GM23338 (cell line): ENCODE measurements at regions not wholly inside any gene's neighbourhood (a gene's known extent, or its start where the extent isn't known, plus 50 kb on each side); places are given as distances from the start of the nearest gene placed in this dataset.

Experiments used
- ATAC-seq: fragments of 200-7000 bp; cut with Tn5 transposase; 3 replicates; pipeline ENCODE4 v1.9.1; 2020
- DNase-seq: peaks from one replicate; pipeline ENCODE4 v3.0.0-alpha.2; 2015; ENCODE audit warnings: low spot score
- H2AFZ ChIP-seq: fragments of 200-600 bp; sonication (generic); 2 replicates; pipeline ENCODE4 v1.8.0; 2016; ENCODE audit warnings: antibody characterized with exemption, mild to moderate bottlenecking, moderate library complexity
- H3F3A ChIP-seq: fragments of 200-600 bp; sonication (generic); replicated peaks from 2 replicates; pipeline ENCODE4 v1.8.0; 2017; ENCODE audit warnings: antibody characterized with exemption, mixed run types, low read depth
- H3K27ac ChIP-seq: fragments of 200-600 bp; sonication (generic); 2 replicates; pipeline ENCODE4 v1.6.1; 2016; ENCODE audit warnings: low read depth
- H3K27me3 ChIP-seq: fragments of 200-600 bp; sonication (generic); 2 replicates; pipeline ENCODE4 v1.8.0; 2016; ENCODE audit warnings: mild to moderate bottlenecking, mixed run types, moderate library complexity; ENCODE audit not compliant: insufficient read depth
- H3K36me3 ChIP-seq: fragments of 200-600 bp; sonication (generic); 2 replicates; pipeline ENCODE4 v1.8.0; 2016; ENCODE audit warnings: mild to moderate bottlenecking; ENCODE audit not compliant: insufficient read depth
- H3K4me1 ChIP-seq: fragments of 200-600 bp; sonication (generic); 2 replicates; pipeline ENCODE4 v1.8.0; 2016; ENCODE audit warnings: mild to moderate bottlenecking, moderate library complexity; ENCODE audit not compliant: insufficient read depth
- H3K4me2 ChIP-seq: fragments of 200-600 bp; sonication (generic); 2 replicates; pipeline ENCODE4 v1.7.1; 2017; ENCODE audit warnings: mixed run types
- H3K4me3 ChIP-seq: fragments of 200-600 bp; sonication (generic); 2 replicates; pipeline ENCODE4 v1.6.1; 2016; ENCODE audit warnings: mixed run types
- H3K79me2 ChIP-seq: fragments of 200-600 bp; sonication (generic); replicated peaks from 2 replicates; pipeline ENCODE4 v1.8.0; 2017; ENCODE audit warnings: mild to moderate bottlenecking; ENCODE audit not compliant: insufficient read depth
- H3K9me2 ChIP-seq: fragments of 200-600 bp; sonication (generic); 2 replicates; pipeline ENCODE4 v1.8.0; 2017; ENCODE audit not compliant: insufficient read depth
- H4K20me1 ChIP-seq: fragments of 200-600 bp; sonication (generic); replicated peaks from 2 replicates; pipeline ENCODE4 v1.8.0; 2017; ENCODE audit warnings: mild to moderate bottlenecking; ENCODE audit not compliant: insufficient read depth
- H3K27ac Mint-ChIP-seq: 2 replicates; pipeline ENCODE4 v1.8.0; 2020; ENCODE audit warnings: inconsistent platforms, mild to moderate bottlenecking, moderate library complexity, mixed read lengths
- H3K27me3 Mint-ChIP-seq: 3 replicates; pipeline ENCODE4 v1.8.0; 2022; ENCODE audit warnings: low read depth, mild to moderate bottlenecking, moderate library complexity, mixed read lengths, inconsistent platforms; ENCODE audit not compliant: insufficient read depth, poor library complexity
- H3K36me3 Mint-ChIP-seq: 3 replicates; pipeline ENCODE4 v1.8.0; 2021; ENCODE audit warnings: low read depth, mild to moderate bottlenecking, inconsistent platforms, moderate library complexity, mixed read lengths
- H3K4me1 Mint-ChIP-seq: 3 replicates; pipeline ENCODE4 v1.8.0; 2020; ENCODE audit warnings: mild to moderate bottlenecking, inconsistent platforms, mixed read lengths
- H3K4me3 Mint-ChIP-seq: 3 replicates; pipeline ENCODE4 v1.8.0; 2021; ENCODE audit warnings: moderate library complexity, mild to moderate bottlenecking, inconsistent platforms, mixed read lengths
- H3K9me3 Mint-ChIP-seq: 3 replicates; pipeline ENCODE4 v1.8.0; 2020; ENCODE audit warnings: moderate library complexity, mild to moderate bottlenecking, inconsistent platforms, mixed read lengths
- CREB1 ChIP-seq: fragments of 250-450 bp; sonication (Bioruptor Pico); IDR thresholded peaks from 2 replicates; pipeline ENCODE4 v1.5.0; 2020; ENCODE audit warnings: low read depth, mild to moderate bottlenecking, moderate library complexity
- CTCF ChIP-seq, 2 experiments: fragments of 200-600 bp in 1 of 2; sonication (generic) in 1 of 2; conservative IDR thresholded peaks; 2 replicates each; pipeline versions ENCODE4 v1.5.1 to v1.6.1; 2016 to 2017; ENCODE audit warnings: antibody characterized with exemption in 2 of 2, low read depth in 2 of 2, mild to moderate bottlenecking in 2 of 2, moderate library complexity in 1 of 2
- ETS1 ChIP-seq: IDR thresholded peaks from 2 replicates; pipeline ENCODE4 v1.6.1; 2016; ENCODE audit warnings: antibody characterized with exemption
- EZH2 ChIP-seq: fragments of 200-600 bp; sonication (generic); IDR thresholded peaks from one replicate; pipeline ENCODE4 v1.8.0; 2017; ENCODE audit warnings: antibody characterized with exemption, mild to moderate bottlenecking, low read depth; ENCODE audit not compliant: unreplicated experiment
- EZH2phosphoT487 ChIP-seq: fragments of 200-600 bp; sonication (generic); IDR thresholded peaks from one replicate; pipeline ENCODE4 v1.8.1; 2018; ENCODE audit warnings: antibody characterized with exemption; ENCODE audit not compliant: unreplicated experiment
- JUNB ChIP-seq: IDR thresholded peaks from one replicate; pipeline ENCODE4 v1.6.1; 2016; ENCODE audit warnings: antibody characterized with exemption; ENCODE audit not compliant: unreplicated experiment
- NANOG ChIP-seq: IDR thresholded peaks from 2 replicates; pipeline ENCODE4 v1.6.1; 2016; ENCODE audit warnings: antibody characterized with exemption, borderline replicate concordance
- POLR2AphosphoS5 ChIP-seq: IDR thresholded peaks from 2 replicates; pipeline ENCODE4 v1.6.1; 2016; ENCODE audit warnings: antibody characterized with exemption, low read depth
- REST ChIP-seq: IDR thresholded peaks from one replicate; pipeline ENCODE4 v1.6.1; 2018; ENCODE audit warnings: antibody characterized with exemption; ENCODE audit not compliant: unreplicated experiment
- STAT1 ChIP-seq: IDR thresholded peaks from one replicate; pipeline ENCODE4 v1.6.1; 2016; ENCODE audit warnings: antibody characterized with exemption; ENCODE audit not compliant: unreplicated experiment
- ZNF114 ChIP-seq: fragments of 250-450 bp; sonication (Bioruptor Pico); IDR thresholded peaks from 2 replicates; pipeline ENCODE4 v1.5.0; 2020; ENCODE audit warnings: mild to moderate bottlenecking, moderate library complexity
- ZNF331 ChIP-seq: fragments of 250-450 bp; sonication (Bioruptor Pico); IDR thresholded peaks from 2 replicates; pipeline ENCODE4 v1.5.0; 2020; ENCODE audit warnings: low read depth, mild to moderate bottlenecking, moderate library complexity
- ZNF462 ChIP-seq: fragments of 250-450 bp; sonication (Bioruptor Pico); IDR thresholded peaks from 2 replicates; pipeline ENCODE4 v1.5.0; 2020; ENCODE audit warnings: mild to moderate bottlenecking, moderate library complexity

GRCh38 chr13:109314101-109314500, 472.3 kb downstream of the IRS2 start:
- Histone ChIP-seq H3K4me1 (no peaks in the 10 kb centered on the region), H3F3A (no peaks in the 10 kb centered on the region), H2AFZ (no peak overlapping the region), H3K36me3 (no peaks in the 10 kb centered on the region), H3K27ac (no peak overlapping the region), H3K79me2 (no peaks in the 10 kb centered on the region), H3K27me3 (no peaks in the 10 kb centered on the region), H3K9me2 (0 out of 2 replicates have a peak, but pooled peaks cover 5% of the 10 kb centered on the region), H3K4me3 (no peak overlapping the region), H4K20me1 (no peaks in the 10 kb centered on the region), H3K4me2 (no peak overlapping the region)
- Mint-ChIP-seq H3K4me1 (no peaks in the 10 kb centered on the region), H3K4me3 (no peak overlapping the region), H3K9me3 (peaks cover 22% of the 10 kb centered on the region), H3K36me3 (peaks cover 17% of the 10 kb centered on the region), H3K27me3 (peaks cover 6% of the 10 kb centered on the region), H3K27ac (no peak overlapping the region)
- DNase-seq (no peak), ATAC-seq (no peak)
- TF ChIP-seq EZH2 (no peak), JUNB (no peak), ETS1 (no peak), REST (no peak), STAT1 (no peak), ZNF114 (CRISPR knock-in tag) (no peak), ZNF462 (CRISPR knock-in tag) (no peak), EZH2phosphoT487 (no peak), ZNF331 (no peak), CTCF (conservative IDR thresholded peaks at IDR 0.05; ENCODE audit: low read depth in 2 of 2) (no peak), POLR2AphosphoS5 (no peak), NANOG (no peak), CREB1 (no peak)
